ENCODE measurements at regions not wholly inside any gene's neighbourhood (a gene's known extent, or its start where the extent isn't known, plus 50 kb on each side); places are given as distances from the start of the nearest gene placed in this dataset.

DNA sequence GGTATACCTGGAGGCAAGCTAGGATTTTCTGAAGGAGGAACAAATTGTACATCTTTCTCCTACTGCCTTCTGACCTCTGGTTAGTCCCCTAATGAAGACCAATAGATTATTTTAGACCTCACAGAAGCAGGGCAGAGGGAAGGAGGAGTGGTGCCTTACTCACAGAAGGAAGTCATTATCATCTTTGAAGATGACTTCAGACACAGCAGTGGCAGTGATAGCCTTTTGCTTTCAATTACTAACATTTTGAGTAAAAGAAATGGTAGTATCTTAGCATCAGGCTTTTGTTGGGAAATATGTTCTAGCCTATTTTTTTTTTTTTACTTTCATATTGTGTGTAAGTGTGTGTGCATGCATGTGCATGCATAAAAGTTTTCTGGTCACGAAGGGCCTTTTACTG is 164.2 kb upstream of the PLN start:
- CTCF ChIA-PET = no interaction called here
- H3K4me1 Mint-ChIP-seq = no peaks in the 10 kb centered on the region

DNA sequence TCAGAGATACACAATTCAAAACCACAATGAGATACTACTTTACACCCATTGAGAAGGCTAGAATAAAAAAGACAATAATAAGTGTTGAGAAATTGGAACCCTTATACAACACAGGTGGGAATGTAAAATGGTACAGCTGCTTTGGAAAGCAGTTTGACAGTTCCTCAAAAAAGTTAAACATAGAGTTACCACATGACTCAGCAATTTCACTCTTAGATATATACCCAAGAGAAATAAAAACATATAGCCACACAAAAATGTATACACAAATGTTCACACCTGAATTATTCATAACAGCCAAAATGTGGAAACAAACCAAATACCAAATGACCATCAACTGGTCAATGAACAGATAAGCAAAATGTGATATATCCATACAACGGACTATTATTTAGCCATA is 161.1 kb upstream of the PLN start:
- DNase-seq (no peak), ATAC-seq (no peak)
- H3K4me3 ChIP-seq (ENCODE audit: low read length) = no peak overlapping the region
- no peaks in the 10 kb centered on the region for H3K36me3 ChIP-seq (ENCODE audit: control insufficient read depth in 2 of 3, insufficient read depth in 3 of 3, low read length in 3 of 3)
- no peak overlapping the region for H3K4me3 Mint-ChIP-seq
- no peak overlapping the region for H3K27ac Mint-ChIP-seq
- peaks cover 0 to 9% (median 4%) of the 10 kb centered on the region in 7 donors for H3K4me1 Mint-ChIP-seq
- H3K27me3 ChIP-seq (ENCODE audit: control insufficient read depth in 2 of 2, insufficient read depth in 2 of 2, low read length in 2 of 2) = no peaks in the 10 kb centered on the region
- H3K9me3 Mint-ChIP-seq = peaks cover 0 to 11% (median 0%) of the 10 kb centered on the region in 11 donors
- no peaks in the 10 kb centered on the region for H3K27me3 Mint-ChIP-seq
- intact Hi-C loops (cut with micrococcal nuclease) = no loop called here
- ChIA-PET CTCF (no interaction called here), POLR2A (no interaction called here)
- H3K9me3 ChIP-seq (ENCODE audit: control insufficient read depth in 2 of 3, low read length in 3 of 3) = no peaks in the 10 kb centered on the region
- H3K36me3 Mint-ChIP-seq = peaks cover 0 to 20% (median 10%) of the 10 kb centered on the region in 5 donors
- no peak overlapping the region for H3K27ac ChIP-seq (ENCODE audit: low read depth, low read length)
- no peaks in the 10 kb centered on the region for H3K4me1 ChIP-seq (ENCODE audit: control insufficient read depth in 2 of 2, insufficient read depth in 2 of 2, low read length in 2 of 2)

More for the DNA sequence above, 164.2 kb upstream of the PLN start:
- no peak overlapping the region for H3K27ac ChIP-seq (ENCODE audit: low read depth, low read length)
- no peak for DNase-seq
- H3K27me3 ChIP-seq (ENCODE audit: control insufficient read depth in 2 of 2, insufficient read depth in 2 of 2, low read length in 2 of 2) = no peaks in the 10 kb centered on the region
- Mint-ChIP-seq H3K36me3 (peaks cover 0 to 34% (median 15%) of the 10 kb centered on the region in 5 donors), H3K4me3 (no peak overlapping the region), H3K27ac (no peak overlapping the region), H3K9me3 (peaks cover 0 to 11% (median 4%) of the 10 kb centered on the region in 11 donors), H3K27me3 (no peaks in the 10 kb centered on the region)
- H3K4me1 ChIP-seq (ENCODE audit: control insufficient read depth in 2 of 2, insufficient read depth in 2 of 2, low read length in 2 of 2) = no peaks in the 10 kb centered on the region
- H3K36me3 ChIP-seq (ENCODE audit: control insufficient read depth in 2 of 3, insufficient read depth in 3 of 3, low read length in 3 of 3) = no peaks in the 10 kb centered on the region
- no peak overlapping the region for H3K4me3 ChIP-seq (ENCODE audit: low read length)
- intact Hi-C loops (cut with micrococcal nuclease) = no loop called here
- H3K9me3 ChIP-seq (ENCODE audit: control insufficient read depth in 2 of 3, low read length in 3 of 3) = no peaks in the 10 kb centered on the region
- ATAC-seq = no peak
- POLR2A ChIA-PET = no interaction called here

DNA sequence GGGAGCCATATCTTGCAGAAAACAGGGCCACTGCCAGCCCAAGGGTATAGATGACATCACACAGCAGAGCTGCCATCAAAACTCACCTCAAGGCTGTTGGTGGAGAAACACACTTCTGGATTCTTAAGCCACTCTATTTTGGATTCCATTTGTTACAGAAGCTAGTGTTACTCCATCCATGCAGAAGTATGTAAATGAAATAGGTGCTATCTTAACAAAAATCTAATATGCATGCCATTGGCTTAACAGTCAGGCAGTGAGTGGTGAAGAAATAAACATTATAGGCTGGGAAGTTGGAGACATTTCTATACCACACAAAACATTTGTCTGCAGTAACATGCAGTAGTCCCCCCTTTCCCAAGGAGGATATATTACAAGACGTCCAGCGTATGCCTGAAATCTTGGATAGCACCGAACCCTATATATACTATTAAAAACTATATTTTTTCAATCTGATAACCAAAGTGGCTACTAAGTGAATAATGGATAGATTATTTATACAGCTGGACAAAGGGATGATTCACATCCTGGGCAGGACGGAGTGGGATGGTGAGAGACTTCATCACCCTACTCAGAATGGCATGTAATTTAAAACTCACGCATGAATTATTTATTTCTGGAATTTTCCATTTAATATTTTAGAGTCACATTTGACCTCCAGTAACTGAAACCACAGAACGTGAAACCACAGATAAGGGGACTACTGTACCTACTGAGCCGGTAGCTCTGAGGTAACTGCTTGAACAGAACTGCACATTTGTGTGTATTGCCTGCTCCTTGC is 160.0 kb upstream of the PLN start:
- H3K9me3 ChIP-seq (ENCODE audit: control insufficient read depth in 2 of 3, low read length in 3 of 3) = no peaks in the 10 kb centered on the region
- H3K4me1 Mint-ChIP-seq = peaks cover 0 to 9% (median 4%) of the 10 kb centered on the region in 7 donors
- no peak for ATAC-seq
- ChIA-PET POLR2A (no interaction called here), CTCF (no interaction called here)
- no peak overlapping the region for H3K4me3 Mint-ChIP-seq
- intact Hi-C loops (cut with micrococcal nuclease) = no loop called here
- no peaks in the 10 kb centered on the region for H3K27me3 ChIP-seq (ENCODE audit: control insufficient read depth in 2 of 2, insufficient read depth in 2 of 2, low read length in 2 of 2)
- no peak overlapping the region for H3K27ac Mint-ChIP-seq
- H3K27ac ChIP-seq (ENCODE audit: low read depth, low read length) = no peak overlapping the region
- peaks cover 0 to 15% (median 10%) of the 10 kb centered on the region in 5 donors for H3K36me3 Mint-ChIP-seq
- H3K4me3 ChIP-seq (ENCODE audit: low read length) = no peak overlapping the region
- DNase-seq = no peak
- no peaks in the 10 kb centered on the region for H3K27me3 Mint-ChIP-seq
- no peaks in the 10 kb centered on the region for H3K36me3 ChIP-seq (ENCODE audit: control insufficient read depth in 2 of 3, insufficient read depth in 3 of 3, low read length in 3 of 3)
- H3K4me1 ChIP-seq (ENCODE audit: control insufficient read depth in 2 of 2, insufficient read depth in 2 of 2, low read length in 2 of 2) = no peaks in the 10 kb centered on the region
- H3K9me3 Mint-ChIP-seq = peaks cover 0 to 11% (median 0%) of the 10 kb centered on the region in 11 donors

DNA sequence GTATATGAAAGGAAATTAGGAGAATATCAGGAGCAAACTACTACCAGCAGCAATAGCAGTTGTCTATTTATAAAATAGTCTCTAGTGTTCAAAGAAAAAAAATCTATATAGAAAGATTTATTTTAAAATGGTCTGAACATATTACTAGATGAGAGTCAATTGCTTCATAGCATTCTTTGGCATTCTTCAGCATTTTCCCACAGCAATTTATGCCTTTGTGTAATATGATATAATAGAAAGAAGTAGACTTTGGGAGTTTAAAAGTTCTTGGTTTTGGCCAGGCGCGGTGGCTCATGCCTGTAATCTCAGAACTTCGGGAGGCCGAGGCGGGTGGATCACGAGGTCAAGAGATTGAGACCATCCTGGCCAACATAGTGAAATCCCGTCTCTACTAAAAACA is 157.0 kb upstream of the PLN start:
- Mint-ChIP-seq H3K9me3 (peaks cover 0 to 11% (median 0%) of the 10 kb centered on the region in 11 donors), H3K36me3 (peaks cover 0 to 15% (median 10%) of the 10 kb centered on the region in 5 donors), H3K27me3 (no peaks in the 10 kb centered on the region), H3K27ac (no peak overlapping the region), H3K4me1 (peaks cover 0 to 9% (median 4%) of the 10 kb centered on the region in 7 donors), H3K4me3 (no peak overlapping the region)
- Histone ChIP-seq H3K27ac (ENCODE audit: low read depth, low read length) (no peak overlapping the region), H3K27me3 (ENCODE audit: control insufficient read depth in 2 of 2, insufficient read depth in 2 of 2, low read length in 2 of 2) (no peaks in the 10 kb centered on the region), H3K4me3 (ENCODE audit: low read length) (no peak overlapping the region), H3K36me3 (ENCODE audit: control insufficient read depth in 2 of 3, insufficient read depth in 3 of 3, low read length in 3 of 3) (no peaks in the 10 kb centered on the region), H3K4me1 (ENCODE audit: control insufficient read depth in 2 of 2, insufficient read depth in 2 of 2, low read length in 2 of 2) (no peaks in the 10 kb centered on the region), H3K9me3 (ENCODE audit: control insufficient read depth in 2 of 3, low read length in 3 of 3) (no peaks in the 10 kb centered on the region)
- ChIA-PET CTCF (no interaction called here), POLR2A (no interaction called here)
- ATAC-seq = no peak
- intact Hi-C loops (cut with micrococcal nuclease) = no loop called here
- no peak for DNase-seq

DNA sequence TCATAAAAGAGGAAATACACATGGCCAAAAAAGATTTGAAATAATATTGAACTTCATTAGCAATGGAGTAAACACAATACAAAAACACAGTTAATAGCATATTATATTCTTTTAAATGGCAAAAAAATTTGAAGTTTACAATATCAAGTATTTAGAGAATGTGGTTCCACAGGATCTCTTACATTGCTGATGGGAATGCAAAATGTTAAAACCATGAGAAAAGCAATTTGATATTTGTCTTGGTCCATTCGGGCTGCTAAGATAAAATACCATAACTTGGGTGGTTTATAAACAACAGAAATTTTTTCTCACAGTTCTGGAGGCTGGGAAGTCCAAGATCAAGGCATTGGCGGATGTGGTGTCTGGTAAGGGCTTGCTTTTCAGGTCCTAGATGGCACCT is 154.0 kb upstream of the PLN start:
- H3K4me1 Mint-ChIP-seq = peaks cover 0 to 9% (median 4%) of the 10 kb centered on the region in 7 donors
- DNase-seq (no peak), ATAC-seq (no peak)
- no peaks in the 10 kb centered on the region for H3K9me3 ChIP-seq (ENCODE audit: control insufficient read depth in 2 of 3, low read length in 3 of 3)
- no peaks in the 10 kb centered on the region for H3K27me3 ChIP-seq (ENCODE audit: control insufficient read depth in 2 of 2, insufficient read depth in 2 of 2, low read length in 2 of 2)
- no peaks in the 10 kb centered on the region for H3K36me3 ChIP-seq (ENCODE audit: control insufficient read depth in 2 of 3, insufficient read depth in 3 of 3, low read length in 3 of 3)
- H3K36me3 Mint-ChIP-seq = peaks cover 0 to 16% (median 9%) of the 10 kb centered on the region in 5 donors
- no peak overlapping the region for H3K4me3 ChIP-seq (ENCODE audit: low read length)
- intact Hi-C loops (cut with micrococcal nuclease) = no loop called here
- no peak overlapping the region for H3K27ac ChIP-seq (ENCODE audit: low read depth, low read length)
- no peak overlapping the region for H3K4me3 Mint-ChIP-seq
- peaks cover 0 to 5% (median 0%) of the 10 kb centered on the region in 11 donors for H3K9me3 Mint-ChIP-seq
- CTCF ChIA-PET = no interaction called here
- POLR2A ChIA-PET = no interaction called here
- H3K27ac Mint-ChIP-seq = no peak overlapping the region
- H3K27me3 Mint-ChIP-seq = no peaks in the 10 kb centered on the region
- no peaks in the 10 kb centered on the region for H3K4me1 ChIP-seq (ENCODE audit: control insufficient read depth in 2 of 2, insufficient read depth in 2 of 2, low read length in 2 of 2)

DNA sequence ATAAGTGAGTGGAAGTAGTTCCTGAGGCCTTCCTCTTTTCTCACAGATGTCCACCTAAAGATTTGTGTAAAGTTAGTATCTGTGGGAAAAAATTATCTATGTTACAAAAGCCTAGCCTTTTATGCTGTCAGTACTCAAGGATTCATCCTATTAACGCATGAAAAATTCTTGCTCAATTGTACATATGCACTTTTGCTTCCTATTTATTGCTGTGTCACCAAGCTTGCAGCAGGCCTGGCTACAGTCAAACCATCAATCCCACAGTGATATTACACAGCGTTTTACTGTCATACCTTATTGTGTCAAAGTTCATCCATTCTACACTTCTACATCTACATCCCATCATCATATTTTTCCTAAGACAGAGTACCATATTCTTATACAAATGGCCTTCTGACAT is 151.1 kb upstream of the PLN start:
- no peak overlapping the region for H3K27ac ChIP-seq (ENCODE audit: low read depth, low read length)
- H3K36me3 ChIP-seq (ENCODE audit: control insufficient read depth in 2 of 3, insufficient read depth in 3 of 3, low read length in 3 of 3) = no peaks in the 10 kb centered on the region
- H3K27me3 Mint-ChIP-seq = no peaks in the 10 kb centered on the region
- H3K36me3 Mint-ChIP-seq = peaks cover 0 to 39% (median 12%) of the 10 kb centered on the region in 5 donors
- H3K9me3 ChIP-seq (ENCODE audit: control insufficient read depth in 2 of 3, low read length in 3 of 3) = no peaks in the 10 kb centered on the region
- no peaks in the 10 kb centered on the region for H3K4me1 Mint-ChIP-seq
- ATAC-seq = no peak
- H3K4me1 ChIP-seq (ENCODE audit: control insufficient read depth in 2 of 2, insufficient read depth in 2 of 2, low read length in 2 of 2) = no peaks in the 10 kb centered on the region
- CTCF ChIA-PET = no interaction called here
- H3K27me3 ChIP-seq (ENCODE audit: control insufficient read depth in 2 of 2, insufficient read depth in 2 of 2, low read length in 2 of 2) = no peaks in the 10 kb centered on the region
- DNase-seq = no peak
- no peak overlapping the region for H3K4me3 ChIP-seq (ENCODE audit: low read length)
- peaks cover 0 to 5% (median 0%) of the 10 kb centered on the region in 11 donors for H3K9me3 Mint-ChIP-seq
- no peak overlapping the region for H3K27ac Mint-ChIP-seq
- no peak overlapping the region for H3K4me3 Mint-ChIP-seq
- intact Hi-C loops (cut with micrococcal nuclease) = no loop called here
- POLR2A ChIA-PET = no interaction called here
